ENCODE measurements at regions not wholly inside any gene's neighbourhood (a gene's known extent, or its start where the extent isn't known, plus 50 kb on each side); places are given as distances from the start of the nearest gene placed in this dataset.

GRCh38 chr1:59135761-59136255 lies 161.1 kb upstream of the FGGY start:
- Mint-ChIP-seq H3K9me3 (no peaks in the 10 kb centered on the region), H3K4me1 (ENCODE audit: low read depth) (peaks cover 20% of the 10 kb centered on the region), H3K36me3 (ENCODE audit: insufficient read depth in 2 of 2) (no peaks in the 10 kb centered on the region), H3K27ac (no peak overlapping the region), H3K27me3 (ENCODE audit: low read depth) (no peaks in the 10 kb centered on the region), H3K4me3 (no peak overlapping the region)
- DNase-seq (no peak), ATAC-seq (replicated peaks in 1 of 2) (no peak)

GRCh38 chr1:59136541-59137275 lies 160.2 kb upstream of the FGGY start:
- no peak overlapping the region for H3K4me3 Mint-ChIP-seq
- no peaks in the 10 kb centered on the region for H3K9me3 Mint-ChIP-seq
- H3K4me1 Mint-ChIP-seq (ENCODE audit: low read depth) = peaks cover 20% of the 10 kb centered on the region
- no peak for DNase-seq
- ATAC-seq (replicated peaks in 1 of 2) = no peak
- H3K36me3 Mint-ChIP-seq (ENCODE audit: insufficient read depth in 2 of 2) = no peaks in the 10 kb centered on the region
- H3K27ac Mint-ChIP-seq = no peak overlapping the region
- no peaks in the 10 kb centered on the region for H3K27me3 Mint-ChIP-seq (ENCODE audit: low read depth)

GRCh38 chr1:59137276-59137615 lies 159.6 kb upstream of the FGGY start:
- Mint-ChIP-seq H3K27ac (no peak overlapping the region), H3K4me3 (no peak overlapping the region), H3K9me3 (no peaks in the 10 kb centered on the region), H3K27me3 (ENCODE audit: low read depth) (no peaks in the 10 kb centered on the region), H3K36me3 (ENCODE audit: insufficient read depth in 2 of 2) (no peaks in the 10 kb centered on the region), H3K4me1 (ENCODE audit: low read depth) (peaks cover 21% of the 10 kb centered on the region)
- ATAC-seq (replicated peaks in 1 of 2) (no peak), DNase-seq (no peak)

- no peak for DNase-seq
- Mint-ChIP-seq H3K9me3 (no peaks in the 10 kb centered on the region), H3K27ac (no peak overlapping the region), H3K4me1 (ENCODE audit: low read depth) (peaks cover 28% of the 10 kb centered on the region), H3K27me3 (ENCODE audit: low read depth) (peaks cover 5% of the 10 kb centered on the region), H3K4me3 (no peak overlapping the region), H3K36me3 (ENCODE audit: insufficient read depth in 2 of 2) (no peaks in the 10 kb centered on the region)
- no peak for ATAC-seq (replicated peaks in 1 of 2)
These were observed 158.9 kb upstream of the FGGY start for GRCh38 chr1:59137968-59138367.

GRCh38 chr1:59138402-59138801 lies 158.5 kb upstream of the FGGY start:
- Mint-ChIP-seq H3K4me3 (no peak overlapping the region), H3K4me1 (ENCODE audit: low read depth) (peaks cover 33% of the 10 kb centered on the region), H3K27me3 (ENCODE audit: low read depth) (peaks cover 9% of the 10 kb centered on the region), H3K27ac (no peak overlapping the region), H3K9me3 (no peaks in the 10 kb centered on the region), H3K36me3 (ENCODE audit: insufficient read depth in 2 of 2) (no peaks in the 10 kb centered on the region)
- DNase-seq (no peak), ATAC-seq (replicated peaks in 1 of 2) (no peak)

GRCh38 chr1:59139396-59139795 lies 157.5 kb upstream of the FGGY start:
- ATAC-seq (replicated peaks in 1 of 2) (peak; percentile 49 to 65), DNase-seq (no peak)
- Mint-ChIP-seq H3K27me3 (ENCODE audit: low read depth) (peaks cover 13% of the 10 kb centered on the region), H3K27ac (no peak overlapping the region), H3K9me3 (no peaks in the 10 kb centered on the region), H3K4me3 (no peak overlapping the region), H3K36me3 (ENCODE audit: insufficient read depth in 2 of 2) (no peaks in the 10 kb centered on the region), H3K4me1 (ENCODE audit: low read depth) (peaks cover 38% of the 10 kb centered on the region)

GRCh38 chr1:59141267-59141863 lies 155.5 kb upstream of the FGGY start:
- ATAC-seq (replicated peaks in 1 of 2) (no peak), DNase-seq (no peak)
- no peak overlapping the region for H3K27ac Mint-ChIP-seq
- H3K4me1 Mint-ChIP-seq (ENCODE audit: low read depth) = peaks cover 42% of the 10 kb centered on the region
- no peaks in the 10 kb centered on the region for H3K9me3 Mint-ChIP-seq
- H3K4me3 Mint-ChIP-seq = no peak overlapping the region
- no peaks in the 10 kb centered on the region for H3K36me3 Mint-ChIP-seq (ENCODE audit: insufficient read depth in 2 of 2)
- peaks cover 13% of the 10 kb centered on the region for H3K27me3 Mint-ChIP-seq (ENCODE audit: low read depth)

- peaks cover 0 to 2% of the 10 kb centered on the region in 2 donors for H3K36me3 Mint-ChIP-seq (ENCODE audit: insufficient read depth in 2 of 2)
- H3K4me3 Mint-ChIP-seq = peak overlapping the region in 1 of 2 donors; percentile 5
- DNase-seq (no peak), ATAC-seq (replicated peaks in 1 of 2) (no peak)
- peak overlapping the region; percentile 4 for H3K27ac Mint-ChIP-seq
- H3K27me3 Mint-ChIP-seq (ENCODE audit: low read depth) = peaks cover 13% of the 10 kb centered on the region
- no peaks in the 10 kb centered on the region for H3K9me3 Mint-ChIP-seq
- peaks cover 46% of the 10 kb centered on the region for H3K4me1 Mint-ChIP-seq (ENCODE audit: low read depth)
These were observed 154.4 kb upstream of the FGGY start for GRCh38 chr1:59142311-59143132.

GRCh38 chr1:59143133-59143487 lies 153.8 kb upstream of the FGGY start:
- Mint-ChIP-seq H3K9me3 (no peaks in the 10 kb centered on the region), H3K4me1 (ENCODE audit: low read depth) (peaks cover 44% of the 10 kb centered on the region), H3K27ac (peak overlapping the region; percentile 4), H3K4me3 (peak overlapping the region in 1 of 2 donors; percentile 5), H3K36me3 (ENCODE audit: insufficient read depth in 2 of 2) (peaks cover 0 to 2% of the 10 kb centered on the region in 2 donors), H3K27me3 (ENCODE audit: low read depth) (peaks cover 13% of the 10 kb centered on the region)
- no peak for ATAC-seq (replicated peaks in 1 of 2)
- no peak for DNase-seq

- Mint-ChIP-seq H3K4me3 (no peak overlapping the region), H3K27me3 (ENCODE audit: low read depth) (peaks cover 13% of the 10 kb centered on the region), H3K9me3 (no peaks in the 10 kb centered on the region), H3K36me3 (ENCODE audit: insufficient read depth in 2 of 2) (peaks cover 0 to 2% of the 10 kb centered on the region in 2 donors), H3K27ac (no peak overlapping the region), H3K4me1 (ENCODE audit: low read depth) (peaks cover 38% of the 10 kb centered on the region)
- ATAC-seq (replicated peaks in 1 of 2) (no peak), DNase-seq (no peak)
These were observed 153.1 kb upstream of the FGGY start for GRCh38 chr1:59143811-59144210.

- no peak overlapping the region for H3K27ac Mint-ChIP-seq
- DNase-seq = no peak
- H3K4me1 Mint-ChIP-seq (ENCODE audit: low read depth) = peaks cover 29% of the 10 kb centered on the region
- no peaks in the 10 kb centered on the region for H3K9me3 Mint-ChIP-seq
- no peak for ATAC-seq (replicated peaks in 1 of 2)
- no peak overlapping the region for H3K4me3 Mint-ChIP-seq
- H3K36me3 Mint-ChIP-seq (ENCODE audit: insufficient read depth in 2 of 2) = peaks cover 0 to 2% of the 10 kb centered on the region in 2 donors
- H3K27me3 Mint-ChIP-seq (ENCODE audit: low read depth) = peaks cover 13% of the 10 kb centered on the region
These were observed 151.9 kb upstream of the FGGY start for GRCh38 chr1:59144959-59145358.

- Mint-ChIP-seq H3K27me3 (ENCODE audit: low read depth) (peaks cover 13% of the 10 kb centered on the region), H3K27ac (peak overlapping the region; percentile 91), H3K9me3 (no peaks in the 10 kb centered on the region), H3K36me3 (ENCODE audit: insufficient read depth in 2 of 2) (peaks cover 0 to 2% of the 10 kb centered on the region in 2 donors), H3K4me3 (peak overlapping the region; percentile 92 to 97), H3K4me1 (ENCODE audit: low read depth) (peaks cover 39% of the 10 kb centered on the region)
- ATAC-seq (replicated peaks in 1 of 2) = no peak
- no peak for DNase-seq
These were observed 150.8 kb upstream of the FGGY start for GRCh38 chr1:59146056-59146455.

GRCh38 chr1:59146651-59147358 lies 150.1 kb upstream of the FGGY start:
- Mint-ChIP-seq H3K4me1 (ENCODE audit: low read depth) (peaks cover 45% of the 10 kb centered on the region), H3K4me3 (peak overlapping the region; percentile 92 to 97), H3K9me3 (no peaks in the 10 kb centered on the region), H3K27ac (peak overlapping the region; percentile 91), H3K36me3 (ENCODE audit: insufficient read depth in 2 of 2) (peaks cover 0 to 2% of the 10 kb centered on the region in 2 donors), H3K27me3 (ENCODE audit: low read depth) (peaks cover 13% of the 10 kb centered on the region)
- ATAC-seq (replicated peaks in 1 of 2) = peak; percentile 64 to 71
- DNase-seq = peak; percentile 55 to 67
